ENCODE measurements at regions not wholly inside any gene's neighbourhood (a gene's known extent, or its start where the extent isn't known, plus 50 kb on each side); places are given as distances from the start of the nearest gene placed in this dataset.

- no peaks in the 10 kb centered on the region for H3K36me3 ChIP-seq (ENCODE audit: insufficient read depth, low read length)
- no peaks in the 10 kb centered on the region for H3K4me1 ChIP-seq (ENCODE audit: insufficient read depth, low read length)
- no peaks in the 10 kb centered on the region for H3K27me3 ChIP-seq (ENCODE audit: insufficient read depth, low read length, poor library complexity)
- no peak overlapping the region for H3K4me3 ChIP-seq (ENCODE audit: low read depth in 1 of 2, low read length in 2 of 2)
- no peak for TF ChIP-seq EZH2 (IDR thresholded peaks at IDR 0.05; ENCODE audit: borderline replicate concordance, low read depth, low read length, severe bottlenecking)
- TF ChIP-seq CTCF (IDR thresholded peaks at IDR 0.05; ENCODE audit: borderline replicate concordance, extremely low read depth, low read length, poor library complexity, severe bottlenecking) = no peak
- H2AFZ ChIP-seq (ENCODE audit: low read depth, low read length) = no peak overlapping the region
- H3K9me3 ChIP-seq (ENCODE audit: insufficient read depth, low read length, severe bottlenecking) = no peaks in the 10 kb centered on the region
- H3K4me2 ChIP-seq (ENCODE audit: insufficient read depth, low read length) = no peak overlapping the region
- no peak overlapping the region for H3K9ac ChIP-seq (ENCODE audit: low read depth, low read length)
- ATAC-seq (ENCODE audit: insufficient read depth, low read depth) (no peak), DNase-seq (no peak)
- H3K79me2 ChIP-seq (ENCODE audit: insufficient read depth, low read length) = no peaks in the 10 kb centered on the region
- H3K27ac ChIP-seq (ENCODE audit: low read length) = no peak overlapping the region
- no peaks in the 10 kb centered on the region for H4K20me1 ChIP-seq (ENCODE audit: insufficient read depth, low read length)
These were observed 80.4 kb downstream of the MC4R start for GRCh38 chr18:60292186-60292585.

DNA sequence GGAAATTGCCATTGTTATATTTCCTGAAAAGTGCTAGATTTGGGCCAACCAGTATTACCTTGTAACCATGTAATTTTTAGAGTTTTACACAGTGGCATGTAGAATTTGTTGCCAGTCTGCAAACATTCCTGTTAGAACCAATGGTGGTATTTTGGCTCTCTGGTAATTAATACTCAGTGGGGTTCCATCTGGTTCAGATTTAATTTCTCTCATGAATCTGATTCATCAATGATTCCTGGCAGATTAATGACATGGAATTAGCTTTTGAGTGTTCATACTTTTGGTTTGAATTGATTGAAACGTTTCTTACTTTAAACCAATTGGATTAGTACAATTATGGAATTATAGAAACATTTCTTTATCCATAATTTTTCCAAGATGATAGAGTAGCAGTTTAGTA lies 93.2 kb downstream of the MC4R start:
- H3K27ac ChIP-seq (ENCODE audit: low read length) = no peak overlapping the region
- H3K9ac ChIP-seq (ENCODE audit: low read depth, low read length) = no peak overlapping the region
- no peak for DNase-seq
- no peaks in the 10 kb centered on the region for H3K9me3 ChIP-seq (ENCODE audit: insufficient read depth, low read length, severe bottlenecking)
- H3K79me2 ChIP-seq (ENCODE audit: insufficient read depth, low read length) = no peaks in the 10 kb centered on the region
- H3K4me1 ChIP-seq (ENCODE audit: insufficient read depth, low read length) = no peaks in the 10 kb centered on the region
- no peak overlapping the region for H3K4me2 ChIP-seq (ENCODE audit: insufficient read depth, low read length)
- H3K4me3 ChIP-seq (ENCODE audit: low read depth in 1 of 2, low read length in 2 of 2) = no peak overlapping the region
- no peaks in the 10 kb centered on the region for H3K27me3 ChIP-seq (ENCODE audit: insufficient read depth, low read length, poor library complexity)
- ATAC-seq (ENCODE audit: insufficient read depth, low read depth) = no peak
- H4K20me1 ChIP-seq (ENCODE audit: insufficient read depth, low read length) = no peaks in the 10 kb centered on the region
- TF ChIP-seq EZH2 (IDR thresholded peaks at IDR 0.05; ENCODE audit: borderline replicate concordance, low read depth, low read length, severe bottlenecking) (no peak), CTCF (IDR thresholded peaks at IDR 0.05; ENCODE audit: borderline replicate concordance, extremely low read depth, low read length, poor library complexity, severe bottlenecking) (no peak)
- H3K36me3 ChIP-seq (ENCODE audit: insufficient read depth, low read length) = no peaks in the 10 kb centered on the region
- H2AFZ ChIP-seq (ENCODE audit: low read depth, low read length) = no peak overlapping the region

GRCh38 chr18:60277855-60278480 lies 94.6 kb downstream of the MC4R start:
- Histone ChIP-seq H3K4me2 (ENCODE audit: insufficient read depth, low read length) (no peak overlapping the region), H3K9me3 (ENCODE audit: insufficient read depth, low read length, severe bottlenecking) (no peaks in the 10 kb centered on the region), H3K36me3 (ENCODE audit: insufficient read depth, low read length) (no peaks in the 10 kb centered on the region), H3K27ac (ENCODE audit: low read length) (no peak overlapping the region), H3K9ac (ENCODE audit: low read depth, low read length) (no peak overlapping the region), H3K27me3 (ENCODE audit: insufficient read depth, low read length, poor library complexity) (no peaks in the 10 kb centered on the region), H3K4me1 (ENCODE audit: insufficient read depth, low read length) (peaks cover under 1% of the 10 kb centered on the region; the same call in 1 of the 2 replicates), H2AFZ (ENCODE audit: low read depth, low read length) (no peak overlapping the region), H3K79me2 (ENCODE audit: insufficient read depth, low read length) (no peaks in the 10 kb centered on the region), H4K20me1 (ENCODE audit: insufficient read depth, low read length) (no peaks in the 10 kb centered on the region), H3K4me3 (ENCODE audit: low read depth in 1 of 2, low read length in 2 of 2) (no peak overlapping the region)
- TF ChIP-seq EZH2 (IDR thresholded peaks at IDR 0.05; ENCODE audit: borderline replicate concordance, low read depth, low read length, severe bottlenecking) (no peak), CTCF (IDR thresholded peaks at IDR 0.05; ENCODE audit: borderline replicate concordance, extremely low read depth, low read length, poor library complexity, severe bottlenecking) (no peak)
- ATAC-seq (ENCODE audit: insufficient read depth, low read depth) (no peak), DNase-seq (no peak)

All from DND-41 (cell line).